ENCODE measurements at regions not wholly inside any gene's neighbourhood (a gene's known extent, or its start where the extent isn't known, plus 50 kb on each side); places are given as distances from the start of the nearest gene placed in this dataset.

DNA sequence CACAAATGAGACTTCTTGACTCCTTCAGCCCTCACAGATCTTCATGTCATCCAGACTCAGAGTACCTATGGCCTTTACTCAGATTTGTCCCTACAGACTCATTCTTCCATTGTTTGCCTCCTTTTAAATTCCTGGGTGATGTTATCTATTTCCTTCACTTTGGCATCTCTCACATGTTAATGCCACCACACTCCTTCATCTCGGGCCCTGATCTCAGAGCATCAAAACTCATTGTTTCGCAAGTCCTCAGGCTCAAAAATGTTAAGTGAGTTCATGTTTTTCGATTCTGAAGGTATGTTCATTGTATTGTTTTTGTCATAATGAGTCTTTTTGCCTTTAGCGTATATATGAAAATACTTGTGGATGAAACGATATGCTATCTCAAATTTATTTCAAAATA, 62.3 kb upstream of the AHR start:
- no peak overlapping the region for H2BK15ac ChIP-seq (ENCODE audit: low read length)
- no peak overlapping the region for H3K18ac ChIP-seq (ENCODE audit: extremely low read depth, low read length)
- no peaks in the 10 kb centered on the region for H3K4me1 ChIP-seq (replicated peaks in 1 of 4; ENCODE audit: control insufficient read depth in 3 of 4, insufficient read depth in 4 of 4, low read length in 3 of 4)
- ChIA-PET CTCF (ENCODE audit: partially characterized antibody) (interaction anchor here (0.6 kb wide), 1 partner anchor 27 kb away, joined by 4 read pairs; no protein-coding TSS in a partner anchor), POLR2A (ENCODE audit: partially characterized antibody) (no interaction called here)
- H3K23me2 ChIP-seq (ENCODE audit: low read depth, low read length): no peaks in the 10 kb centered on the region
- no peak overlapping the region for H3K23ac ChIP-seq (ENCODE audit: insufficient read length)
- no peak overlapping the region for H4K91ac ChIP-seq (replicated peaks; ENCODE audit: insufficient read length, low read length)
- no peak overlapping the region for H3K14ac ChIP-seq (ENCODE audit: insufficient read length)
- no peaks in the 10 kb centered on the region for H3K36me3 ChIP-seq (ENCODE audit: control insufficient read depth in 2 of 4, insufficient read depth in 4 of 4, low read length in 3 of 4)
- H4K5ac ChIP-seq (ENCODE audit: insufficient read length, low read depth, low read length): no peak overlapping the region
- WGBS, 2 experiments (ENCODE audit: extremely low coverage in 1 of 2, insufficient coverage in 1 of 2, insufficient read length in 1 of 2, insufficient replicate concordance in 2 of 2, low coverage in 1 of 2, low lambda C conversion rate in 2 of 2, missing lambda C conversion rate in 1 of 2): 90% methylated on average over 5 of the region's 5 CpGs; no CpG with 5 or more reads in 1 of the 2 experiments
- DNase-seq (ENCODE audit: low read depth in 1 of 2, low spot score in 2 of 2): no peak
- no peaks in the 10 kb centered on the region for H3K79me2 ChIP-seq (ENCODE audit: control insufficient read depth in 1 of 2, insufficient read depth in 2 of 2, low read length in 2 of 2)
- no peak overlapping the region for H2AK5ac ChIP-seq (ENCODE audit: low read depth, low read length)
- H3K9me3 ChIP-seq (ENCODE audit: insufficient read depth in 2 of 2, low read depth in 1 of 2, low read length in 1 of 2): no peaks in the 10 kb centered on the region
- H3K27ac ChIP-seq (ENCODE audit: low read depth, low read length): no peak overlapping the region
- no peak for FAIRE-seq
- no peak overlapping the region for H3K4ac ChIP-seq (replicated peaks; ENCODE audit: insufficient read length, low read depth, low read length)
- H3K27me3 ChIP-seq (replicated peaks in 1 of 4; ENCODE audit: control insufficient read depth in 3 of 4, extremely low read depth in 1 of 4, insufficient read depth in 3 of 4, low read length in 3 of 4): no peaks in the 10 kb centered on the region
- no peak overlapping the region for H3K4me2 ChIP-seq (ENCODE audit: insufficient read depth in 1 of 2, low read depth in 2 of 2, low read length in 2 of 2)
- no peak overlapping the region for H2BK120ac ChIP-seq (replicated peaks; ENCODE audit: low read depth, low read length)
- no peak overlapping the region for H3K9ac ChIP-seq (replicated peaks in 1 of 4; ENCODE audit: extremely low read depth in 1 of 4, low read depth in 3 of 4, low read length in 3 of 4)
- H2AFZ ChIP-seq (ENCODE audit: low read length): no peak overlapping the region
- H4K8ac ChIP-seq (ENCODE audit: extremely low read depth, insufficient read depth, low read length): no peak overlapping the region
- H3K79me1 ChIP-seq (ENCODE audit: low read depth, low read length): no peaks in the 10 kb centered on the region
- H4K20me1 ChIP-seq (replicated peaks in 1 of 2; ENCODE audit: control insufficient read depth in 1 of 2, insufficient read depth in 2 of 2, low read length in 2 of 2): no peaks in the 10 kb centered on the region
- no peak overlapping the region for H3K56ac ChIP-seq (replicated peaks; ENCODE audit: insufficient read length, low read depth, low read length)
- H2BK12ac ChIP-seq (ENCODE audit: low read depth, low read length): no peak overlapping the region
- no peak overlapping the region for H2BK5ac ChIP-seq (ENCODE audit: low read depth, low read length)
- H3K4me3 ChIP-seq (ENCODE audit: extremely low read depth in 1 of 4, insufficient read depth in 2 of 4, low read depth in 3 of 4, low read length in 4 of 4): no peak overlapping the region
- H2BK20ac ChIP-seq (ENCODE audit: low read length): no peak overlapping the region
- no peak for TF ChIP-seq SIN3A (conservative IDR thresholded peaks at IDR 0.05 in 1 of 2, IDR thresholded peaks at IDR 0.05 in 1 of 2; ENCODE audit: low read depth in 1 of 2, low read length in 2 of 2)
- TF ChIP-seq RBBP5 (IDR thresholded peaks at IDR 0.05; ENCODE audit: borderline replicate concordance, low read depth, low read length): no peak
- TF ChIP-seq CTCF (IDR thresholded peaks at IDR 0.05; ENCODE audit: control extremely low read depth in 1 of 3, insufficient read depth in 1 of 3, low read depth in 1 of 3, low read length in 3 of 3): no peak
- no peak for TF ChIP-seq TAF1 (IDR thresholded peaks at IDR 0.05; ENCODE audit: low read depth, low read length)
- no peak for TF ChIP-seq CHD2 (IDR thresholded peaks at IDR 0.05; ENCODE audit: low read length)
- TF ChIP-seq CBX8 (IDR thresholded peaks at IDR 0.05; ENCODE audit: borderline replicate concordance, low read depth, low read length): no peak
- TF ChIP-seq HDAC2 (IDR thresholded peaks at IDR 0.05; ENCODE audit: borderline replicate concordance in 1 of 2, low read depth in 2 of 2, low read length in 2 of 2): no peak
- no peak for TF ChIP-seq GABPA (IDR thresholded peaks at IDR 0.05; ENCODE audit: borderline replicate concordance, insufficient read depth, low read length)
- TF ChIP-seq CHD1 (IDR thresholded peaks at IDR 0.05; ENCODE audit: low read depth, low read length): no peak
- no peak for TF ChIP-seq MAFK (IDR thresholded peaks at IDR 0.05; ENCODE audit: low read depth, low read length)
- TF ChIP-seq HDAC6 (IDR thresholded peaks at IDR 0.05; ENCODE audit: low read depth, low read length): no peak
- no peak for TF ChIP-seq SUZ12 (IDR thresholded peaks at IDR 0.05; ENCODE audit: low read length)
